IMR-90 (cell line): ENCODE measurements at regions not wholly inside any gene's neighbourhood (a gene's known extent, or its start where the extent isn't known, plus 50 kb on each side); places are given as distances from the start of the nearest gene placed in this dataset.

Source experiments
- ATAC-seq: fragments of 200-7000 bp; cut with Tn5 transposase; 2 replicates; pipeline ENCODE4 v1.9.1; 2020; ENCODE audit warnings: low read depth, mild to moderate bottlenecking, moderate library complexity
- BruUV-seq: library from RNA; stranded (reverse); fragments of 400-500 nt; replicated peaks from 2 replicates; lab custom pipeline; 2021; lab: Mats Ljungman, UMichigan
- CTCF ChIA-PET: fragments of 300-600 bp; formaldehyde crosslinking; extraction: SDS; loops from one replicate; lab custom pipeline; 2021; ENCODE audit warnings: antibody characterized with exemption; lab: Yijun Ruan, JAX
- POLR2A ChIA-PET: fragments of 300-600 bp; sonication (Branson Sonifier 250); formaldehyde crosslinking; loops from one replicate; lab custom pipeline; 2022; ENCODE audit warnings: antibody characterized with exemption; ENCODE audit not compliant: unreplicated experiment; lab: Charles Lee
- DNase-seq: peaks from one replicate; pipeline ENCODE4 v3.0.0; 2013
- H2AFZ ChIP-seq: replicated peaks from 2 replicates; pipeline ENCODE3; 2013; ENCODE audit warnings: low read length, mild to moderate bottlenecking; ENCODE audit not compliant: poor library complexity
- H2AK5ac ChIP-seq: 2 replicates; pipeline ENCODE4 v1.6.1; 2013; ENCODE audit warnings: low read depth, low read length, inconsistent platforms
- H2AK9ac ChIP-seq: replicated peaks from 2 replicates; pipeline ENCODE3; 2013; ENCODE audit warnings: mild to moderate bottlenecking, low read depth, low read length, moderate library complexity; ENCODE audit not compliant: poor library complexity
- H2BK120ac ChIP-seq: 2 replicates; pipeline ENCODE4 v1.6.1; 2013; ENCODE audit warnings: low read depth, low read length, inconsistent platforms
- H2BK15ac ChIP-seq: 3 replicates; pipeline ENCODE4 v1.6.1; 2013; ENCODE audit warnings: low read depth, low read length, inconsistent platforms
- H2BK20ac ChIP-seq: 2 replicates; pipeline ENCODE4 v1.6.1; 2013; ENCODE audit warnings: low read depth, mild to moderate bottlenecking, inconsistent platforms, low read length, moderate library complexity
- H2BK5ac ChIP-seq: 2 replicates; pipeline ENCODE4 v1.6.1; 2013; ENCODE audit warnings: mild to moderate bottlenecking, low read depth, low read length, inconsistent platforms; ENCODE audit not compliant: poor library complexity, severe bottlenecking
- H3K14ac ChIP-seq: replicated peaks from 2 replicates; pipeline ENCODE4 v1.6.1; 2013; ENCODE audit warnings: low read depth, low read length, inconsistent platforms
- H3K18ac ChIP-seq: 2 replicates; pipeline ENCODE4 v1.6.1; 2013; ENCODE audit warnings: low read depth, low read length, control low read depth
- H3K23ac ChIP-seq: 2 replicates; pipeline ENCODE4 v1.6.1; 2013; ENCODE audit warnings: low read depth, low read length, inconsistent platforms
- H3K27ac ChIP-seq: 2 replicates; pipeline ENCODE4 v1.5.1; 2013; ENCODE audit warnings: mild to moderate bottlenecking, control low read depth, low read length; ENCODE audit not compliant: insufficient read depth
- H3K27me3 ChIP-seq: 2 replicates; pipeline ENCODE4 v1.6.1; 2013; ENCODE audit warnings: low read length; ENCODE audit not compliant: control insufficient read depth, insufficient read depth
- H3K36me3 ChIP-seq: 2 replicates; pipeline ENCODE4 v1.6.1; 2013; ENCODE audit warnings: low read length, mixed read lengths; ENCODE audit not compliant: control insufficient read depth, insufficient read depth
- H3K4ac ChIP-seq: 2 replicates; pipeline ENCODE4 v1.6.1; 2013; ENCODE audit warnings: low read depth, low read length, inconsistent platforms
- H3K4me1 ChIP-seq: 2 replicates; pipeline ENCODE4 v1.6.1; 2013; ENCODE audit warnings: low read length, mixed read lengths; ENCODE audit not compliant: control insufficient read depth, insufficient read depth
- H3K4me2 ChIP-seq: 2 replicates; pipeline ENCODE4 v1.6.1; 2013; ENCODE audit warnings: low read depth, mild to moderate bottlenecking, control low read depth, low read length, moderate library complexity
- H3K4me3 ChIP-seq: 2 replicates; pipeline ENCODE4 v1.5.1; 2013; ENCODE audit warnings: low read depth, mild to moderate bottlenecking, control low read depth, low read length, moderate library complexity; ENCODE audit not compliant: insufficient read depth
- H3K56ac ChIP-seq: 2 replicates; pipeline ENCODE4 v1.6.1; 2013; ENCODE audit warnings: low read length, inconsistent platforms; ENCODE audit not compliant: insufficient read depth; ENCODE audit errors: extremely low read depth
- H3K79me1 ChIP-seq, 2 experiments: 2 replicates each; pipeline ENCODE4 v1.6.1; 2013; ENCODE audit warnings: low read length in 2 of 2, inconsistent platforms in 1 of 2, low read depth in 1 of 2
- H3K9ac ChIP-seq: 2 replicates; pipeline ENCODE4 v1.6.1; 2013; ENCODE audit warnings: low read depth, low read length, control low read depth
- H3K9me1 ChIP-seq: 2 replicates; pipeline ENCODE4 v1.6.1; 2013; ENCODE audit warnings: low read length, inconsistent platforms; ENCODE audit not compliant: insufficient read depth
- H3K9me3 ChIP-seq: 2 replicates; pipeline ENCODE4 v1.6.1; 2013; ENCODE audit warnings: low read length; ENCODE audit not compliant: control insufficient read depth, insufficient read depth
- H4K20me1 ChIP-seq: 2 replicates; pipeline ENCODE4 v1.6.1; 2013; ENCODE audit warnings: low read length, inconsistent platforms; ENCODE audit not compliant: insufficient read depth
- H4K5ac ChIP-seq: 2 replicates; pipeline ENCODE4 v1.6.1; 2013; ENCODE audit warnings: mild to moderate bottlenecking, low read depth, low read length, control low read depth
- H4K8ac ChIP-seq, 2 experiments: 2 replicates each; pipeline ENCODE4 v1.6.1; 2013; ENCODE audit warnings: low read depth in 2 of 2, low read length in 2 of 2, control low read depth in 1 of 2, inconsistent platforms in 1 of 2
- H4K91ac ChIP-seq: 2 replicates; pipeline ENCODE4 v1.6.1; 2013; ENCODE audit warnings: low read depth, low read length, inconsistent platforms; ENCODE audit not compliant: insufficient read depth
- BHLHE40 ChIP-seq: fragments of 150-350 bp; IDR thresholded peaks from 2 replicates; pipeline ENCODE4 v1.6.1; 2016; ENCODE audit warnings: mild to moderate bottlenecking, low read depth, low read length
- CEBPB ChIP-seq: IDR thresholded peaks from 2 replicates; pipeline ENCODE4 v1.6.1; 2012; ENCODE audit warnings: low read depth, low read length, improper control_type of control experiment
- CHD1 ChIP-seq: IDR thresholded peaks from 2 replicates; pipeline ENCODE4 v1.6.1; 2012; ENCODE audit warnings: low read depth, low read length, improper control_type of control experiment
- CTCF ChIP-seq: conservative IDR thresholded peaks from 2 replicates; pipeline ENCODE4 v1.5.1; 2012; ENCODE audit warnings: mild to moderate bottlenecking, low read depth, low read length, improper control_type of control experiment
- FOS ChIP-seq: fragments of 150-350 bp; IDR thresholded peaks from 2 replicates; pipeline ENCODE4 v1.6.1; 2016; ENCODE audit warnings: low read depth, low read length
- MAFK ChIP-seq: IDR thresholded peaks from 2 replicates; pipeline ENCODE4 v1.6.1; 2012; ENCODE audit warnings: low read depth, low read length, improper control_type of control experiment
- MAZ ChIP-seq: IDR thresholded peaks from 2 replicates; pipeline ENCODE4 v1.6.1; 2012; ENCODE audit warnings: low read depth, mild to moderate bottlenecking, low read length, improper control_type of control experiment, moderate library complexity, borderline replicate concordance
- MXI1 ChIP-seq: IDR thresholded peaks from 2 replicates; pipeline ENCODE4 v1.6.1; 2012; ENCODE audit warnings: low read depth, mild to moderate bottlenecking, low read length, moderate library complexity, borderline replicate concordance
- NFE2L2 ChIP-seq: fragments of 150-350 bp; IDR thresholded peaks from 2 replicates; pipeline ENCODE4 v1.6.1; 2016; ENCODE audit warnings: low read depth, mild to moderate bottlenecking, low read length
- POLR2A ChIP-seq: IDR thresholded peaks from 2 replicates; pipeline ENCODE4 v1.6.1; 2012; ENCODE audit warnings: mild to moderate bottlenecking, low read depth, low read length
- RAD21 ChIP-seq: IDR thresholded peaks from 2 replicates; pipeline ENCODE4 v1.6.1; 2012; ENCODE audit warnings: low read length, improper control_type of control experiment
- RCOR1 ChIP-seq: IDR thresholded peaks from 2 replicates; pipeline ENCODE4 v1.6.1; 2012; ENCODE audit warnings: mild to moderate bottlenecking, low read length, improper control_type of control experiment; ENCODE audit not compliant: insufficient replicate concordance
- SMC3 ChIP-seq: fragments of 150-350 bp; IDR thresholded peaks from 2 replicates; pipeline ENCODE4 v1.6.1; 2016; ENCODE audit warnings: low read depth, mild to moderate bottlenecking, antibody characterized with exemption, low read length, moderate library complexity
- USF2 ChIP-seq: fragments of 150-350 bp; IDR thresholded peaks from 2 replicates; pipeline ENCODE4 v1.6.1; 2017; ENCODE audit warnings: mild to moderate bottlenecking, antibody characterized with exemption, low read length, low read depth
- WGBS, 2 experiments: methylation state at CpG; one replicate each; pipeline versions ENCODE4 v1.1.5 to v1.1.7; 2013; ENCODE audit warnings: missing lambda C conversion rate in 2 of 2; ENCODE audit not compliant: insufficient read length in 1 of 2; ENCODE audit errors: extremely low coverage in 2 of 2; 5-methylcytosine and 5-hydroxymethylcytosine counted together
- dilution Hi-C: fragments of 300-500 bp; cut with HindIII; formaldehyde crosslinking; loops from one replicate; pipeline ENCODE4 v1.14.3; 2018; ENCODE audit warnings: low sequenced_read_pairs; ENCODE audit not compliant: unreplicated experiment
- in situ Hi-C: fragments of 300-500 bp; cut with MboI; formaldehyde crosslinking; loops from 3 replicates; pipeline ENCODE4 v1.14.3; 2019; ENCODE audit warnings: low sequenced_read_pairs, inconsistent platforms, mixed read lengths
- intact Hi-C: fragments of 100-400 bp; cut with micrococcal nuclease; formaldehyde crosslinking; loops from 2 replicates; pipeline ENCODE4 v1.10.0; 2022
- TF ChIP-seq, protein P1 (sequence below): fragments of 150-350 bp; IDR thresholded peaks from 2 replicates; pipeline ENCODE4 v1.6.1; 2016; ENCODE audit warnings: low read depth, mild to moderate bottlenecking, low read length, moderate library complexity, borderline replicate concordance

- H4K91ac ChIP-seq = no peak overlapping the region
- H3K9me1 ChIP-seq = no peaks in the 10 kb centered on the region
- H3K23ac ChIP-seq = no peak overlapping the region
- no peaks in the 10 kb centered on the region for H3K9me3 ChIP-seq
- in situ Hi-C loops = no loop called here
- no peak overlapping the region for H4K5ac ChIP-seq
- H2AK9ac ChIP-seq = no peak overlapping the region
- no peak overlapping the region for H3K9ac ChIP-seq
- H4K8ac ChIP-seq = no peak overlapping the region
- DNase-seq (no peak), ATAC-seq (no peak)
- H2AK5ac ChIP-seq = no peak overlapping the region
- no peak overlapping the region for H3K27ac ChIP-seq
- H3K14ac ChIP-seq = no peak overlapping the region
- H3K4me2 ChIP-seq = no peak overlapping the region
- no peak overlapping the region for H2BK5ac ChIP-seq
- H3K79me1 ChIP-seq = no peaks in the 10 kb centered on the region
- BruUV-seq = no TSS peak
- TF ChIP-seq POLR2A (no peak), CEBPB (no peak), MAFK (no peak), USF2 (no peak), BHLHE40 (no peak), FOS (no peak), RAD21 (no peak), RCOR1 (no peak), CHD1 (no peak), SMC3 (no peak), MAZ (no peak), NFE2L2 (no peak), MXI1 (no peak), CTCF (no peak)
- TF ChIP-seq, protein P1, sequence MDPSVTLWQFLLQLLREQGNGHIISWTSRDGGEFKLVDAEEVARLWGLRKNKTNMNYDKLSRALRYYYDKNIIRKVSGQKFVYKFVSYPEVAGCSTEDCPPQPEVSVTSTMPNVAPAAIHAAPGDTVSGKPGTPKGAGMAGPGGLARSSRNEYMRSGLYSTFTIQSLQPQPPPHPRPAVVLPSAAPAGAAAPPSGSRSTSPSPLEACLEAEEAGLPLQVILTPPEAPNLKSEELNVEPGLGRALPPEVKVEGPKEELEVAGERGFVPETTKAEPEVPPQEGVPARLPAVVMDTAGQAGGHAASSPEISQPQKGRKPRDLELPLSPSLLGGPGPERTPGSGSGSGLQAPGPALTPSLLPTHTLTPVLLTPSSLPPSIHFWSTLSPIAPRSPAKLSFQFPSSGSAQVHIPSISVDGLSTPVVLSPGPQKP = no peak
- H3K4me3 ChIP-seq = no peak overlapping the region
- dilution Hi-C loops = no loop called here
- H2BK120ac ChIP-seq = no peak overlapping the region
- H2BK20ac ChIP-seq = no peak overlapping the region
- no CpG with 5 or more reads among the region's 5 CpGs for WGBS, 2 experiments
- POLR2A ChIA-PET = no interaction called here
- CTCF ChIA-PET = no interaction called here
- intact Hi-C loops = no loop called here
- no peak overlapping the region for H3K4ac ChIP-seq
- H2BK15ac ChIP-seq = no peak overlapping the region
- H3K36me3 ChIP-seq = no peaks in the 10 kb centered on the region
- H3K4me1 ChIP-seq = no peaks in the 10 kb centered on the region
- no peak overlapping the region for H3K56ac ChIP-seq
- no peak overlapping the region for H3K18ac ChIP-seq
- no peak overlapping the region for H2AFZ ChIP-seq
- H4K20me1 ChIP-seq = no peaks in the 10 kb centered on the region
- peaks cover 14% of the 10 kb centered on the region for H3K27me3 ChIP-seq
Measured at GRCh38 chr16:48022496-48022895, 133.3 kb downstream of the ABCC12 start.
